Tibial nerve (tissue), 4 donors: ENCODE measurements at regions not wholly inside any gene's neighbourhood (a gene's known extent, or its start where the extent isn't known, plus 50 kb on each side); places are given as distances from the start of the nearest gene placed in this dataset.
A peak's percentile ranks its signal among the peaks of the same experiment; 100 is the strongest.

Source experiments
- DNase-seq, 2 donors: peaks; one replicate each; pipeline ENCODE4 v3.0.0-alpha.2; 2019; ENCODE audit warnings: low spot score in 2 of 2
- H3K27ac ChIP-seq, 4 donors: fragments of 200-600 bp; sonication (generic) in 3 of 4; one replicate each; pipeline ENCODE4 v1.5.1; 2017 to 2019; ENCODE audit warnings: mild to moderate bottlenecking in 1 of 4
- H3K27me3 ChIP-seq, 2 donors: fragments of 200-600 bp; sonication (generic) in 1 of 2; one replicate each; pipeline versions ENCODE4 v1.5.1 to v1.6.0; 2017 to 2019
- H3K36me3 ChIP-seq, 3 donors: fragments of 200-600 bp; sonication (generic); one replicate each; pipeline ENCODE4 v1.5.1; 2018 to 2019
- H3K4me1 ChIP-seq, 4 donors: fragments of 200-600 bp; sonication (generic) in 3 of 4; one replicate each; pipeline ENCODE4 v1.5.1; 2017 to 2019
- H3K4me3 ChIP-seq, 4 donors: fragments of 200-600 bp; sonication (generic) in 3 of 4; one replicate each; pipeline ENCODE4 v1.5.1; 2017 to 2019; ENCODE audit warnings: mild to moderate bottlenecking in 1 of 4, moderate library complexity in 1 of 4
- H3K9me3 ChIP-seq, 4 donors: fragments of 200-600 bp; sonication (generic) in 3 of 4; one replicate each; pipeline ENCODE4 v1.5.1; 2017 to 2019
- EP300 ChIP-seq, 2 donors: sonication (generic); formaldehyde crosslinking; IDR thresholded peaks; one replicate each; pipeline ENCODE4 v1.6.1; 2017; ENCODE audit warnings: antibody characterized with exemption in 2 of 2, mild to moderate bottlenecking in 1 of 2
- POLR2A ChIP-seq, 2 donors: fragments of 450-650 bp; IDR thresholded peaks; one replicate each; pipeline ENCODE4 v1.6.1; 2017; ENCODE audit warnings: antibody characterized with exemption in 2 of 2, mild to moderate bottlenecking in 2 of 2, moderate library complexity in 2 of 2
- WGBS, 2 donors: methylation state at CpG; one replicate each; pipeline ENCODE4 v1.1.5; 2018; 5-methylcytosine and 5-hydroxymethylcytosine counted together
- TF ChIP-seq, protein P1 (sequence below), 5 experiments: fragments of 200-600 bp in 3 of 5; fragments of 450-650 bp in 2 of 5; sonication (generic) in 3 of 5; IDR thresholded peaks; one replicate each; pipeline ENCODE4 v1.5.1; 2016 to 2019; ENCODE audit warnings: antibody characterized with exemption in 5 of 5, mild to moderate bottlenecking in 3 of 5, moderate library complexity in 2 of 5

DNA sequence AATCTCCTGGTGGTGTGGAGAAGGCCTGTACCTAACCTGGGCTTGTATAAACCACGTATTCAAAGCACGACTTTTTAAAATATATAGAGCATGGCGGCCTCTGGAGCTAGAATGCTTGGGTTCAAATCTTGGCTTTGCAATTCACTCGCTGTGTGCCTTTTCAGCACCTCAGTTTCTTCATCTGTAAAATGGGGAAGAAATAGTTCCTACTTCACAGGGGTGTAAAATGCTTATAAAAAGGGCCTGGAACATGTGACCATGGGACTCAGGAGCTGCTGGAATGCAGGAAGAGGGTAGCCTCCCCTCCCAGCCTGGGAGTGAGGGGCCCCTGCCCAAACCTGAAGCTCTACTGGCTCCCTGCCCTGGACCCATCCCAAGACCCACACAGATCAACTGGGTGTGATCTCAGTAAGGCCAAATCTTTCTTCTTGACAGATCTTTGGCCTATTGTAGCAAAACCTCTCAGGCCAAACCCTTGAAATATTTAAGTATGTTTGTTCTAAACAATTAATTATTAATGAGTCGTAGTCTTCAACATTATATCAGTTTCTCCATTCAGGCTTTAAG lies 269.0 kb downstream of the ZSWIM6 start:
- no peak for TF ChIP-seq POLR2A (IDR thresholded peaks at IDR 0.05)
- no peak for TF ChIP-seq EP300 (IDR thresholded peaks at IDR 0.05)
- TF ChIP-seq, protein P1, sequence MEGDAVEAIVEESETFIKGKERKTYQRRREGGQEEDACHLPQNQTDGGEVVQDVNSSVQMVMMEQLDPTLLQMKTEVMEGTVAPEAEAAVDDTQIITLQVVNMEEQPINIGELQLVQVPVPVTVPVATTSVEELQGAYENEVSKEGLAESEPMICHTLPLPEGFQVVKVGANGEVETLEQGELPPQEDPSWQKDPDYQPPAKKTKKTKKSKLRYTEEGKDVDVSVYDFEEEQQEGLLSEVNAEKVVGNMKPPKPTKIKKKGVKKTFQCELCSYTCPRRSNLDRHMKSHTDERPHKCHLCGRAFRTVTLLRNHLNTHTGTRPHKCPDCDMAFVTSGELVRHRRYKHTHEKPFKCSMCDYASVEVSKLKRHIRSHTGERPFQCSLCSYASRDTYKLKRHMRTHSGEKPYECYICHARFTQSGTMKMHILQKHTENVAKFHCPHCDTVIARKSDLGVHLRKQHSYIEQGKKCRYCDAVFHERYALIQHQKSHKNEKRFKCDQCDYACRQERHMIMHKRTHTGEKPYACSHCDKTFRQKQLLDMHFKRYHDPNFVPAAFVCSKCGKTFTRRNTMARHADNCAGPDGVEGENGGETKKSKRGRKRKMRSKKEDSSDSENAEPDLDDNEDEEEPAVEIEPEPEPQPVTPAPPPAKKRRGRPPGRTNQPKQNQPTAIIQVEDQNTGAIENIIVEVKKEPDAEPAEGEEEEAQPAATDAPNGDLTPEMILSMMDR (IDR thresholded peaks at IDR 0.05): no peak
- Histone ChIP-seq H3K9me3 (no peaks in the 10 kb centered on the region), H3K27me3 (no peaks in the 10 kb centered on the region), H3K36me3 (no peaks in the 10 kb centered on the region), H3K27ac (no peak overlapping the region), H3K4me1 (peaks cover 0 to 48% (median 14%) of the 10 kb centered on the region in 4 donors), H3K4me3 (no peak overlapping the region)
- 88 to 89% methylated on average over 5 of the region's 5 CpGs for WGBS, 2 donors
- DNase-seq: no peak

DNA sequence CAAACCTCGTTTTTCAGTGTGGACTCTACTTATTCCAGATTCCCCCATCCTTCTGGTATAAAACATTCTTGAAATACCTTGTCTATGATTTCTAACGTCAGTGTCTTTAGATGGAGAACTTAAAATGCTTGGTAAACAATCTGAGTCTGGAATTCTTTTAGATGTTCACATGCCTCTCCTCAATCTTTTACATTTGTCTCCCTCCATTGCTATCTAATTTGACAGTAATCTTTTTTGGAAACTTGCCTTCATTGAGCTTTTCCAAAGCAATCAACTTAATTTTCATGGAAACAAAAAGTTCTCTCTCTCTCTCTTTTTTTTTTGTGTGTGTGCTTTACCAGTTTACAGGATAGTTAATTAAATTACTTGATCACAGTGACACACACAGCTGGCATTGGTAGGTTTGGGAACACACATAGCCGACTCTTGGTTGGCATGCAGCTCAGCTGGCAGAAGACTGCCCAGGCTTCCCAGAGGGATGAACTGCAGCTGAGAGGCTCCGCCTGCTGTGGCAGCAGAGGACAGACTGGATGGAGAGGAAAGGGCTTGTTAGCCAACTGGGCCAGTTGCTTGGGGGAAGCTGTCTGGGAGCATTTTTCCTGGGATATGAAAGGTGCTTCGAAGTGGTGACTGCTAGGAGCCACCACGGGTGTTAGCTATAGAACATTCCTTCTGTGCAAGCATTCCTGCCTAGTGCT lies 271.3 kb downstream of the ZSWIM6 start:
- no peak overlapping the region for H3K4me3 ChIP-seq
- no peak for DNase-seq
- H3K36me3 ChIP-seq: no peaks in the 10 kb centered on the region
- peaks cover 0 to 48% (median 14%) of the 10 kb centered on the region in 4 donors for H3K4me1 ChIP-seq
- WGBS, 2 donors: 38 to 53% methylated on average over 6 of the region's 6 CpGs
- H3K27me3 ChIP-seq: no peaks in the 10 kb centered on the region
- no peak overlapping the region for H3K27ac ChIP-seq
- TF ChIP-seq EP300 (IDR thresholded peaks at IDR 0.05) (no peak), POLR2A (IDR thresholded peaks at IDR 0.05) (no peak)
- TF ChIP-seq, protein P1 (IDR thresholded peaks at IDR 0.05): peak in 1 of 5 experiments; percentile 31
- H3K9me3 ChIP-seq: no peaks in the 10 kb centered on the region

DNA sequence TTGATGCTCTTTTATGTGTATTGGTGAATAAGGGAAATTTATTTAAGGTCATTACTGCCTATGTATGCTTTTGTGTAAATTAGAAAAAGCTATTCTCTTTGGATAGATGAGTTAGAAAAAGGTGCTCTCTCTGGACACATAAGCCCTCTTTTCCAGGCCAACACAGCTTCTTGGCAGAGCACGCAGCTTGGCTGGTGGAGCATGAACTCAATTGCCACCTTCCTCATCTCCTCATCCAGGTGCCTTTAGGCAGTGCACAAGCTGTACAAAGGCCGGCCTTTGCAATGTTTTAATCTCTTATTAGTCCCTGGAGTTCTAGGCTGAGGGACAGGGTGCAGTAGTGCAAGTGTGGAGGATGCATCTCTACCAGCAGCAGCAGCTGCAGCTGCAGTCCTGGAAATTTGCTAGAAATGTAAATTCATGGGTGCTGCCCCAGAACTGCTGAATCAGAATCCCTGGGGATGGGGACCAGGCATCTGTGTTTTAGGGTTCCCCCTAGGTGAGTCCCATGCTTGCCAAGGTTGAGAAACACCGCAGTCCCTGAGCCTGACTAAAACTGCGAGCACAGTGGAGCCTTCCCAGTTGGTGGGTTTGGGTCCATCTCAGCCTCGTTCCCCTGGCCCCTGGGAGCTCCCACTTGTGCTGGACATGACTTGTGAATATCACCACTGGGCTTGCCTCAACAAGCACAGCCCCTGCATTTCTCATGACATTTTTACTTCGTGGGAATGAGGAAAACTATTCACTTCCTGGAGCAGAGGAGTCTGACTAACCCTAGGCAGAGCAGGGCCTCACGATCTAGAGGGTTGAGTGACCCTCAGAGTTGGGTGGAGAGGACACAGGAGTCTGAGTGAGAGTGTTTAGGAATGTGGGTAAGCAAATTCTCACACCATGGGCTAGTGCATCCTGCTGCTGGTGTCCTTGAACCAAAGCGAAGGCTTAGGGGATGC lies 272.3 kb downstream of the ZSWIM6 start:
- DNase-seq: no peak
- H3K4me3 ChIP-seq: no peak overlapping the region
- no peak for TF ChIP-seq POLR2A (IDR thresholded peaks at IDR 0.05)
- TF ChIP-seq EP300 (IDR thresholded peaks at IDR 0.05): no peak
- TF ChIP-seq, protein P1 (IDR thresholded peaks at IDR 0.05): no peak
- WGBS, 2 donors: 73 to 80% methylated on average over 8 of the region's 8 CpGs
- no peaks in the 10 kb centered on the region for H3K36me3 ChIP-seq
- no peak overlapping the region for H3K27ac ChIP-seq
- H3K9me3 ChIP-seq: no peaks in the 10 kb centered on the region
- H3K27me3 ChIP-seq: no peaks in the 10 kb centered on the region
- peaks cover 0 to 46% (median 12%) of the 10 kb centered on the region in 4 donors for H3K4me1 ChIP-seq

DNA sequence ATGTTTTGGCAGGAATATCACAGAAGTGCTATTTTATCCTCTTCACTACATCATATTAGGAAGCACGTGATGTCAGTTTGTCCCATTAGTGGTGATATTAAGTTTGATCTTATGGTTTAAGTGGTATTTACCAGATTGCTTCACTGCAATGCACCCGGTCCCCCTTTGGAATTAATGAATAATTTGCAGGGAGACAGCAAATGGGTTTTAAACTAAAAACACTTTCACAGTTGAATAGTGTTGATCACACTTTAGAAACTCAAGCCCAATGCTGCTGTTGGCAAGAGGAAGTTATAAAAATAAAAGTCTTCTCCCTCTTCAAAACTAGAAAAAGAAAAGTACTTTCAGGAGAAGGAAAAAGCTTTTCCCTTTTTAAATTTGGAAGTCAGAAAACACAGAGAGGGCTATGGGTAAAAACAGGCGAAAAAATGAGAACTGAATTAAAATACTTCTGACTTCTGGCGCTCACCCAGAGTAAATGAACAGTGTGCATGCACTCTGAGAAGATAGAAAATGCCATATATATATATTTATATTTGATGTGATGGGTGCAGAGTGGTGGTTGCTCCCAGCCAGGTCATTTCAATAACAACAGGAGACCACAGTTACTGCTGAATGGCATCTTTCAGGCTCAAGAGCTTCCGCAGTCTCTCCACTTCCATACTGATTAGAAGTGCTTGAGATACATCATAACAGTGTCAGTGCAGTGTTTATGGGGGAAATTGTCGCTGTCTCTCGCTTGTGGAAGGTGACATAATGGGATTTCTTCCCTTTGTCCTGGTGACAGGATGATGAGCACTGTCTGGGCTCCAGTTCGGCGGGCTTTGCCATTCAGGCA lies 278.0 kb downstream of the ZSWIM6 start:
- no peak for TF ChIP-seq POLR2A (IDR thresholded peaks at IDR 0.05)
- TF ChIP-seq, protein P1 (IDR thresholded peaks at IDR 0.05): no peak
- no peak for TF ChIP-seq EP300 (IDR thresholded peaks at IDR 0.05)
- WGBS, 2 donors: 60 to 73% methylated on average over 9 of the region's 9 CpGs
- H3K36me3 ChIP-seq: no peaks in the 10 kb centered on the region
- no peak overlapping the region for H3K27ac ChIP-seq
- DNase-seq: no peak
- no peak overlapping the region for H3K4me3 ChIP-seq
- H3K4me1 ChIP-seq: peaks cover 0 to 15% (median 2%) of the 10 kb centered on the region in 4 donors
- H3K27me3 ChIP-seq: no peaks in the 10 kb centered on the region
- H3K9me3 ChIP-seq: no peaks in the 10 kb centered on the region
